NCI-H2107 treated with DMSO at 0.1 percent for 48 hours (cell line): ENCODE measurements at regions not wholly inside any gene's neighbourhood (a gene's known extent, or its start where the extent isn't known, plus 50 kb on each side); places are given as distances from the start of the nearest gene placed in this dataset.

Experiments used
- DNase-seq: peaks from one replicate; lab custom pipeline; 2025; ENCODE audit not compliant: unreplicated experiment; lab: John Stamatoyannopoulos, UW

- no peak for DNase-seq
Observed at GRCh38 chr13:40186626-40187323, 479.7 kb downstream of the FOXO1 start.

GRCh38 chr13:40187324-40187795, 479.1 kb downstream of the FOXO1 start:
- no peak for DNase-seq

GRCh38 chr13:40187841-40188591, 478.4 kb downstream of the FOXO1 start:
- no peak for DNase-seq

- no peak for DNase-seq
Observed at GRCh38 chr13:40189426-40189825, 477.0 kb downstream of the FOXO1 start.

- no peak for DNase-seq
Observed at GRCh38 chr13:40189898-40190630, 476.4 kb downstream of the FOXO1 start.

GRCh38 chr13:40190641-40191100, 475.8 kb downstream of the FOXO1 start:
- no peak for DNase-seq

GRCh38 chr13:40191186-40191980, 475.1 kb downstream of the FOXO1 start:
- DNase-seq: no peak

- DNase-seq: no peak
Observed at GRCh38 chr13:40192452-40192851, 474.0 kb downstream of the FOXO1 start.

- no peak for DNase-seq
Observed at GRCh38 chr13:40192858-40193257, 473.6 kb downstream of the FOXO1 start.

GRCh38 chr13:40193286-40194223, 472.9 kb downstream of the FOXO1 start:
- DNase-seq: no peak

GRCh38 chr13:40194224-40194806, 472.1 kb downstream of the FOXO1 start:
- DNase-seq: no peak

GRCh38 chr13:40197049-40197448, 469.4 kb downstream of the FOXO1 start:
- no peak for DNase-seq

- no peak for DNase-seq
Observed at GRCh38 chr13:40197936-40198595, 468.4 kb downstream of the FOXO1 start.

- no peak for DNase-seq
Observed at GRCh38 chr13:40200273-40200978, 466.0 kb downstream of the FOXO1 start.

GRCh38 chr13:40204246-40204645, 462.2 kb downstream of the FOXO1 start:
- no peak for DNase-seq

- no peak for DNase-seq
Observed at GRCh38 chr13:40205771-40206240, 460.6 kb downstream of the FOXO1 start.

GRCh38 chr13:40206241-40207000, 460.0 kb downstream of the FOXO1 start:
- peak; percentile 7 for DNase-seq
